Kidney epithelial cell (primary cell): ENCODE measurements at regions not wholly inside any gene's neighbourhood (a gene's known extent, or its start where the extent isn't known, plus 50 kb on each side); places are given as distances from the start of the nearest gene placed in this dataset.

Source experiments
- DNase-seq: peaks from one replicate; pipeline ENCODE4 v3.0.0-alpha.2; 2010; ENCODE audit warnings: low read depth
- H3K27me3 ChIP-seq: 2 replicates; pipeline ENCODE4 v1.6.0; 2011; ENCODE audit warnings: low read length; ENCODE audit not compliant: control insufficient read depth, insufficient read depth
- H3K36me3 ChIP-seq: 2 replicates; pipeline ENCODE4 v1.5.1; 2011; ENCODE audit warnings: low read length; ENCODE audit not compliant: control insufficient read depth, insufficient read depth
- H3K4me3 ChIP-seq: 2 replicates; pipeline ENCODE4 v1.5.1; 2011; ENCODE audit warnings: low read depth, mild to moderate bottlenecking, control low read depth, low read length
- TF ChIP-seq, protein P1 (sequence below): IDR thresholded peaks from 2 replicates; pipeline ENCODE4 v1.5.1; 2011; ENCODE audit warnings: mild to moderate bottlenecking, moderate library complexity, low read length, control low read depth, inconsistent platforms; ENCODE audit not compliant: insufficient read depth, poor library complexity, severe bottlenecking

DNA sequence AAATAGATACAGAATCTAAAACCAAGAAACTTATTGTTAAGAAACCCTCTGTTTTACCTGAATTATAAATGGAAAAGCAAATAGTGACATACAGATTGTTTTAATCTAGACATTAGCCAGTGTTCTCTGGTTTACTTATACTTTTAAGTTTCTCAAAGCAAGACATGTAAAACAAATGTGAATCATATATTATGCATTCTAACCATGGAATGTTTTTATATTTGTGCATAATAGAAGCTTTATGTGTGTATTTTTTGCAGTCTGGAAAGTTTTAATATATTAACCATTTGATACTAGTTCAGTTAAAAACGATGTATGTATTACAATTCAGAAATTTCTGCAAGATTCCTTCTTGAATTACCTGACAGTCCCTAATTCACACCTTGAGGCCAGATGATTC, 150.6 kb upstream of the TMEM72 start:
- TF ChIP-seq, protein P1, sequence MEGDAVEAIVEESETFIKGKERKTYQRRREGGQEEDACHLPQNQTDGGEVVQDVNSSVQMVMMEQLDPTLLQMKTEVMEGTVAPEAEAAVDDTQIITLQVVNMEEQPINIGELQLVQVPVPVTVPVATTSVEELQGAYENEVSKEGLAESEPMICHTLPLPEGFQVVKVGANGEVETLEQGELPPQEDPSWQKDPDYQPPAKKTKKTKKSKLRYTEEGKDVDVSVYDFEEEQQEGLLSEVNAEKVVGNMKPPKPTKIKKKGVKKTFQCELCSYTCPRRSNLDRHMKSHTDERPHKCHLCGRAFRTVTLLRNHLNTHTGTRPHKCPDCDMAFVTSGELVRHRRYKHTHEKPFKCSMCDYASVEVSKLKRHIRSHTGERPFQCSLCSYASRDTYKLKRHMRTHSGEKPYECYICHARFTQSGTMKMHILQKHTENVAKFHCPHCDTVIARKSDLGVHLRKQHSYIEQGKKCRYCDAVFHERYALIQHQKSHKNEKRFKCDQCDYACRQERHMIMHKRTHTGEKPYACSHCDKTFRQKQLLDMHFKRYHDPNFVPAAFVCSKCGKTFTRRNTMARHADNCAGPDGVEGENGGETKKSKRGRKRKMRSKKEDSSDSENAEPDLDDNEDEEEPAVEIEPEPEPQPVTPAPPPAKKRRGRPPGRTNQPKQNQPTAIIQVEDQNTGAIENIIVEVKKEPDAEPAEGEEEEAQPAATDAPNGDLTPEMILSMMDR, result no peak
- no peaks in the 10 kb centered on the region for H3K36me3 ChIP-seq
- H3K27me3 ChIP-seq, result no peaks in the 10 kb centered on the region
- no peak for DNase-seq
- no peak overlapping the region for H3K4me3 ChIP-seq

DNA sequence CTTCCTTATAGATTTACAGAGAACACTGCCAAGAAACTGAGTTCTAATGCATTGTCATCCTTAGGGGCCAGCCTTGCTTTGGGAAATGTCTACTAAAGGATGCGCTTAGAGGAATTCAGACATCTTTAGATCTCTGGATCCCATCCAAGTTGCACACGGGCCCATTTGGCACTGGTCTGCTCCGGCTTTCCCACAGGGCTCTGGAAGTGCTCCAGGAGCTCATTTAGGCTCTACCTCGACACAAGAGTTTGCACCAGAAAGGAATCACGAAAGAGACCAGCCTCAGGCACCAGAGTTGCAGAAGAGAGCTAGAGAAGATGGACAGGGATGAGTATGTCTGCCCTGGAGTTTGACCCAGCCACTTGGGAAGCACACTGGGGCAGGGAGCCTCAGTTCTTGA, 150.1 kb upstream of the TMEM72 start:
- H3K36me3 ChIP-seq, result no peaks in the 10 kb centered on the region
- DNase-seq, result no peak
- TF ChIP-seq, protein P1, result no peak
- H3K27me3 ChIP-seq, result no peaks in the 10 kb centered on the region
- no peak overlapping the region for H3K4me3 ChIP-seq

DNA sequence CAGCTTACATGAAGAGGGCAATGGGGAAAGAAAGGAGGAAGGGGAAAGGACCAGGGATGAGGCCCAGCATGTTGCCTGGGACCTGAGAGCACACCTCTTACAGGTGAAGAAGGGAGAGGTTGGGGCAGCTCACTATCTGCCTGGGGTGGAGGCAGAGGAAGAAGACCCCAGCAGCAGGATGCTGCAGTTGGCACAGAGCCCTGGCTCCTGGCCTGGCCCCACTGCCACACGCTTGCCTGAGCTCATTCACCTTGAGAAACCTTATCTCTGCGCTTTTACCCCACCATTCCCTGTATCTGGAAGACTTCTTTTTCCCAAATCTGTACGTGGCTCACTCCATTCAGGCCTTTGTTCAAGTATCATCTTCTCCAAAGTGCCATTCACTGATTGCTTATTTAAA, 147.8 kb upstream of the TMEM72 start:
- TF ChIP-seq, protein P1, result no peak
- no peak overlapping the region for H3K4me3 ChIP-seq
- no peak for DNase-seq
- H3K36me3 ChIP-seq, result no peaks in the 10 kb centered on the region
- H3K27me3 ChIP-seq, result no peaks in the 10 kb centered on the region

DNA sequence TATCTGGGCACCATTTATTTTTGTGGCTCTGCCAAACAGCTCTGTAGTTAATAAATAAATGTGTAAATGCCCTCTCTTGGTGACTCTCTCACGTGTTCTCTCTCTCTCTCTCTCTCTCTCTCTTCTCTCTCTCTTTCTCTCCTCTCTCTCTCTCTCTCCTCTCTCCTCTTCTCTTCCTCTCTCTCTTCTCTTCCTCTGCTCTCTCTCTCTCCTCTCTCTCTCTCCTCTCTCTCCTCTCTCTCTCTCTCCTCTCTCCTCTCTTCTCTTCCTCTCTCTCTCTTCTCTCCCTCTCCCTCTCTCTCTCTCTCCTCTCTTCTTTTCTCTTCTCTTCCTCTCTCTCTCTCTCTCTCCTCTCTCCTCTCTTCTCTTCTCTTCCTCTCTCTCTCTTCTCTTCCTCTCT, 145.8 kb upstream of the TMEM72 start:
- H3K27me3 ChIP-seq, result no peaks in the 10 kb centered on the region
- DNase-seq, result no peak
- no peaks in the 10 kb centered on the region for H3K36me3 ChIP-seq
- TF ChIP-seq, protein P1, result no peak
- no peak overlapping the region for H3K4me3 ChIP-seq

DNA sequence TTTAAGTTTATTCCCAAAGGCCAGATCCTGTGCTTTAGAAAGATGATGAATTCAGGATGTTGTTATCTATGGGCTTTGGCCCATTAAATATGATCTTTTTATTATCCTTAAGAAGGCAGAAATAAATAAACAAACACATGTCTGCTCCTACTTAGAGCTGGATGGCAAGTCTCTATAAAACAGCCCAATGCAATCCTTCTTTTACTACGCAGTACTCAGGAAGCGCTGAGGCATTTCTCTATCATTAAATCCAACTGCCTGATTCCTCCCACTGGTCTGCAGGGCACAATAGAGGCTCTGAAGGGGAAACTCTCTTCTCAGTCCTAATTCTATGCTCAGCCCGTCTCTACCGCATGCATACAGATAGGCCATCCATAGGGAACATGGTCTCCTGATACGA, 144.5 kb upstream of the TMEM72 start:
- TF ChIP-seq, protein P1, result no peak
- no peak for DNase-seq
- no peaks in the 10 kb centered on the region for H3K36me3 ChIP-seq
- no peaks in the 10 kb centered on the region for H3K27me3 ChIP-seq
- H3K4me3 ChIP-seq, result no peak overlapping the region

DNA sequence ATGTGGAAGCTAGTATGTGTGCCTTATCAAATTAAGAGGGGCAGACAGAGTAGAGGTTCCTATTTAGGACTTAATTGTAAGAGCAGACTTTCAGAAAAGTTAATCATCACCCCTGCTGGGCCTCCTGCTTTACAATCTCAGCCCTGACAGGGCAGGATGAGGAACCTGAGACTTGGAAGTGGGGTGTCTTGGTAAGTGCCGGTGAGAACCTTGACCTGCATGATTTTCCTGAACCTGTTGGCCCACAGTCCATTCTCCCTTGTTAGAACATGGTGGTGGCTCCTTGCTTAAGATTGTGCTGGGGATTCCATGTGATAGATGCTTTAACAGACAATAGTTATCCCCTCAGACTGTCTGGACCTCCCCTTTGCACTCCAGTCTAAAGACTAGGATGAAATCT, 141.7 kb upstream of the TMEM72 start:
- TF ChIP-seq, protein P1, result no peak
- Histone ChIP-seq H3K36me3 (no peaks in the 10 kb centered on the region), H3K4me3 (no peak overlapping the region), H3K27me3 (no peaks in the 10 kb centered on the region)
- DNase-seq, result no peak
